ENCODE measurements at regions not wholly inside any gene's neighbourhood (a gene's known extent, or its start where the extent isn't known, plus 50 kb on each side); places are given as distances from the start of the nearest gene placed in this dataset.

- Histone ChIP-seq H2AFZ (ENCODE audit: low read length) (no peak overlapping the region), H3K27ac (ENCODE audit: low read depth, low read length) (no peak overlapping the region), H3K9ac (replicated peaks in 1 of 4; ENCODE audit: extremely low read depth in 1 of 4, low read depth in 3 of 4, low read length in 3 of 4) (no peak overlapping the region), H2BK12ac (ENCODE audit: low read depth, low read length) (no peak overlapping the region), H3K23ac (ENCODE audit: insufficient read length) (no peak overlapping the region), H3K36me3 (ENCODE audit: control insufficient read depth in 2 of 4, insufficient read depth in 4 of 4, low read length in 3 of 4) (no peaks in the 10 kb centered on the region), H3K4me1 (replicated peaks in 1 of 4; ENCODE audit: control insufficient read depth in 3 of 4, insufficient read depth in 4 of 4, low read length in 3 of 4) (no peaks in the 10 kb centered on the region), H2AK5ac (ENCODE audit: low read depth, low read length) (no peak overlapping the region), H3K79me1 (ENCODE audit: low read depth, low read length) (no peaks in the 10 kb centered on the region), H2BK15ac (ENCODE audit: low read length) (no peak overlapping the region), H3K56ac (replicated peaks; ENCODE audit: insufficient read length, low read depth, low read length) (no peak overlapping the region), H3K14ac (ENCODE audit: insufficient read length) (no peak overlapping the region), H3K27me3 (replicated peaks in 1 of 4; ENCODE audit: control insufficient read depth in 3 of 4, extremely low read depth in 1 of 4, insufficient read depth in 3 of 4, low read length in 3 of 4) (no peaks in the 10 kb centered on the region), H3K9me3 (ENCODE audit: insufficient read depth in 2 of 2, low read depth in 1 of 2, low read length in 1 of 2) (no peaks in the 10 kb centered on the region), H4K91ac (replicated peaks; ENCODE audit: insufficient read length, low read length) (no peak overlapping the region), H3K4me2 (ENCODE audit: insufficient read depth in 1 of 2, low read depth in 2 of 2, low read length in 2 of 2) (no peak overlapping the region), H3K4ac (replicated peaks; ENCODE audit: insufficient read length, low read depth, low read length) (no peak overlapping the region), H4K20me1 (replicated peaks in 1 of 2; ENCODE audit: control insufficient read depth in 1 of 2, insufficient read depth in 2 of 2, low read length in 2 of 2) (no peaks in the 10 kb centered on the region), H2BK5ac (ENCODE audit: low read depth, low read length) (no peak overlapping the region), H2BK120ac (replicated peaks; ENCODE audit: low read depth, low read length) (no peak overlapping the region), H4K8ac (ENCODE audit: extremely low read depth, insufficient read depth, low read length) (no peak overlapping the region), H4K5ac (ENCODE audit: insufficient read length, low read depth, low read length) (no peak overlapping the region), H3K4me3 (ENCODE audit: extremely low read depth in 1 of 4, insufficient read depth in 2 of 4, low read depth in 3 of 4, low read length in 4 of 4) (no peak overlapping the region), H3K23me2 (ENCODE audit: low read depth, low read length) (no peaks in the 10 kb centered on the region), H3K79me2 (ENCODE audit: control insufficient read depth in 1 of 2, insufficient read depth in 2 of 2, low read length in 2 of 2) (no peaks in the 10 kb centered on the region), H3K18ac (ENCODE audit: extremely low read depth, low read length) (no peak overlapping the region), H2BK20ac (ENCODE audit: low read length) (no peak overlapping the region)
- CTCF ChIA-PET (ENCODE audit: partially characterized antibody): no interaction called here
- POLR2A ChIA-PET (ENCODE audit: partially characterized antibody): no interaction called here
- DNase-seq (ENCODE audit: low read depth in 1 of 2, low spot score in 2 of 2) (no peak), FAIRE-seq (no peak)
- no peak for TF ChIP-seq BACH1 (IDR thresholded peaks at IDR 0.05; ENCODE audit: low read length)
- 79% methylated on average over 7 of the region's 7 CpGs; no CpG with 5 or more reads in 1 of the 2 experiments for WGBS, 2 experiments (ENCODE audit: extremely low coverage in 1 of 2, insufficient coverage in 1 of 2, insufficient read length in 1 of 2, insufficient replicate concordance in 2 of 2, low coverage in 1 of 2, low lambda C conversion rate in 2 of 2, missing lambda C conversion rate in 1 of 2)
These were observed 634.3 kb upstream of the MAP3K7 start for GRCh38 chr6:91221072-91221720.

Data from H1 (cell line).